SU-DHL-6 (cell line): ENCODE measurements at regions not wholly inside any gene's neighbourhood (a gene's known extent, or its start where the extent isn't known, plus 50 kb on each side); places are given as distances from the start of the nearest gene placed in this dataset.

Experiments used
- H2AFZ ChIP-seq: fragments of 200-600 bp; sonication (generic); 2 replicates; pipeline ENCODE4 v1.6.1; 2014; ENCODE audit warnings: low read depth, mild to moderate bottlenecking, moderate library complexity, mixed read lengths, antibody characterized with exemption, low read length; ENCODE audit not compliant: severe bottlenecking
- H3F3A ChIP-seq: fragments of 200-600 bp; shearing (Covaris generic); 2 replicates; pipeline ENCODE4 v1.6.0; 2016; ENCODE audit warnings: antibody characterized with exemption, mild to moderate bottlenecking; ENCODE audit not compliant: insufficient read depth
- H3K27ac ChIP-seq: fragments of 200-600 bp; sonication (generic); 2 replicates; pipeline ENCODE4 v1.5.1; 2016; ENCODE audit warnings: low read depth, mild to moderate bottlenecking, low read length, moderate library complexity, mixed read lengths
- H3K27me3 ChIP-seq: fragments of 200-600 bp; sonication (generic), shearing (Covaris generic); 2 replicates; pipeline ENCODE4 v1.6.0; 2014; ENCODE audit warnings: mild to moderate bottlenecking, low read length
- H3K36me3 ChIP-seq: fragments of 200-600 bp; sonication (generic); 2 replicates; pipeline ENCODE4 v1.6.1; 2014; ENCODE audit warnings: mild to moderate bottlenecking, low read length, mixed read lengths
- H3K4me2 ChIP-seq: fragments of 300-600, 200-600 bp; shearing (Covaris generic), sonication (generic); 2 replicates; pipeline ENCODE4 v1.6.0; 2014; ENCODE audit warnings: low read length, low read depth, mild to moderate bottlenecking; ENCODE audit not compliant: poor library complexity, severe bottlenecking
- H3K4me3 ChIP-seq: fragments of 200-600 bp; sonication (generic); 2 replicates; pipeline ENCODE4 v1.5.1; 2014; ENCODE audit warnings: antibody characterized with exemption, low read length, mild to moderate bottlenecking, mixed read lengths; ENCODE audit not compliant: insufficient read depth, poor library complexity, severe bottlenecking
- H3K79me2 ChIP-seq: fragments of 200-600 bp; sonication (generic); 2 replicates; pipeline ENCODE4 v1.6.1; 2014; ENCODE audit warnings: mild to moderate bottlenecking, low read length, moderate library complexity; ENCODE audit not compliant: insufficient read depth
- H3K9ac ChIP-seq: fragments of 200-600 bp; sonication (generic); 2 replicates; pipeline ENCODE4 v1.7.0; 2014; ENCODE audit warnings: mild to moderate bottlenecking, low read length
- H3K9me2 ChIP-seq: fragments of 200-600 bp; sonication (generic); replicated peaks from 2 replicates; pipeline ENCODE4 v1.6.1; 2014; ENCODE audit warnings: low read length; ENCODE audit not compliant: insufficient read depth
- H3K9me3 ChIP-seq: fragments of 200-600 bp; sonication (generic); 2 replicates; pipeline ENCODE4 v1.6.1; 2014; ENCODE audit warnings: low read length, mixed read lengths; ENCODE audit not compliant: insufficient read depth
- H4K20me1 ChIP-seq: fragments of 200-600 bp; sonication (generic); 2 replicates; pipeline ENCODE4 v1.6.1; 2014; ENCODE audit warnings: low read depth, mild to moderate bottlenecking, antibody characterized with exemption, low read length, moderate library complexity, mixed read lengths
- EZH2phosphoT487 ChIP-seq: fragments of 200-600 bp; sonication (generic), shearing (Covaris generic); conservative IDR thresholded peaks from 2 replicates; pipeline ENCODE4 v1.6.1; 2018; ENCODE audit warnings: mild to moderate bottlenecking, antibody characterized with exemption, low read length, moderate library complexity, mixed read lengths
- TF ChIP-seq, protein P1 (sequence below): fragments of 200-600 bp; sonication (generic); IDR thresholded peaks from one replicate; pipeline ENCODE4 v1.5.1; 2017; ENCODE audit warnings: antibody characterized with exemption, mild to moderate bottlenecking, low read length, moderate library complexity; ENCODE audit not compliant: insufficient read depth, poor library complexity, severe bottlenecking

DNA sequence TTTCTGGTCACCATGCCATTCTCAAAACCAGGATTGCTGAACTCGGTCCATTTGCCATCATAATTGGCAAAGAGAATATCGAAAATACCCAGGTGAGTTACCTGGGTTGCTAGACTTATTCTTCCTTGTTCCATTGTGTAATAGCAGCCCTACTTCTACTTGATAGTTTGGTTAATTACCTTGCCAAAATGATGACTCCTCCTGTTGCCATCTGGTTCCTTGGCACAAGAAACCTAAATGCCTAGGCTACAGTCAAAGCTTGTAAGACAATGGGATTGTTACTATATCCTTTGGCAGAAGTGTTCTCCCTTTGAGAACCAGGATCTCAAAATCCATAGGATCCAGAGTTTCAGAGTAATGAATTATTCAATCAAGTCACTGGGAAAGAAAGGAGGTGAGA lies 373.2 kb upstream of the ACTBL2 start:
- Histone ChIP-seq H4K20me1 (no peaks in the 10 kb centered on the region), H3K27ac (no peak overlapping the region), H3K9ac (no peak overlapping the region), H2AFZ (no peak overlapping the region), H3K9me3 (no peaks in the 10 kb centered on the region), H3K27me3 (no peaks in the 10 kb centered on the region), H3K79me2 (no peaks in the 10 kb centered on the region), H3K9me2 (no peaks in the 10 kb centered on the region), H3K4me2 (no peak overlapping the region), H3K36me3 (no peaks in the 10 kb centered on the region), H3F3A (no peaks in the 10 kb centered on the region), H3K4me3 (no peak overlapping the region)
- TF ChIP-seq EZH2phosphoT487: no peak
- TF ChIP-seq, protein P1, sequence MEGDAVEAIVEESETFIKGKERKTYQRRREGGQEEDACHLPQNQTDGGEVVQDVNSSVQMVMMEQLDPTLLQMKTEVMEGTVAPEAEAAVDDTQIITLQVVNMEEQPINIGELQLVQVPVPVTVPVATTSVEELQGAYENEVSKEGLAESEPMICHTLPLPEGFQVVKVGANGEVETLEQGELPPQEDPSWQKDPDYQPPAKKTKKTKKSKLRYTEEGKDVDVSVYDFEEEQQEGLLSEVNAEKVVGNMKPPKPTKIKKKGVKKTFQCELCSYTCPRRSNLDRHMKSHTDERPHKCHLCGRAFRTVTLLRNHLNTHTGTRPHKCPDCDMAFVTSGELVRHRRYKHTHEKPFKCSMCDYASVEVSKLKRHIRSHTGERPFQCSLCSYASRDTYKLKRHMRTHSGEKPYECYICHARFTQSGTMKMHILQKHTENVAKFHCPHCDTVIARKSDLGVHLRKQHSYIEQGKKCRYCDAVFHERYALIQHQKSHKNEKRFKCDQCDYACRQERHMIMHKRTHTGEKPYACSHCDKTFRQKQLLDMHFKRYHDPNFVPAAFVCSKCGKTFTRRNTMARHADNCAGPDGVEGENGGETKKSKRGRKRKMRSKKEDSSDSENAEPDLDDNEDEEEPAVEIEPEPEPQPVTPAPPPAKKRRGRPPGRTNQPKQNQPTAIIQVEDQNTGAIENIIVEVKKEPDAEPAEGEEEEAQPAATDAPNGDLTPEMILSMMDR: no peak

DNA sequence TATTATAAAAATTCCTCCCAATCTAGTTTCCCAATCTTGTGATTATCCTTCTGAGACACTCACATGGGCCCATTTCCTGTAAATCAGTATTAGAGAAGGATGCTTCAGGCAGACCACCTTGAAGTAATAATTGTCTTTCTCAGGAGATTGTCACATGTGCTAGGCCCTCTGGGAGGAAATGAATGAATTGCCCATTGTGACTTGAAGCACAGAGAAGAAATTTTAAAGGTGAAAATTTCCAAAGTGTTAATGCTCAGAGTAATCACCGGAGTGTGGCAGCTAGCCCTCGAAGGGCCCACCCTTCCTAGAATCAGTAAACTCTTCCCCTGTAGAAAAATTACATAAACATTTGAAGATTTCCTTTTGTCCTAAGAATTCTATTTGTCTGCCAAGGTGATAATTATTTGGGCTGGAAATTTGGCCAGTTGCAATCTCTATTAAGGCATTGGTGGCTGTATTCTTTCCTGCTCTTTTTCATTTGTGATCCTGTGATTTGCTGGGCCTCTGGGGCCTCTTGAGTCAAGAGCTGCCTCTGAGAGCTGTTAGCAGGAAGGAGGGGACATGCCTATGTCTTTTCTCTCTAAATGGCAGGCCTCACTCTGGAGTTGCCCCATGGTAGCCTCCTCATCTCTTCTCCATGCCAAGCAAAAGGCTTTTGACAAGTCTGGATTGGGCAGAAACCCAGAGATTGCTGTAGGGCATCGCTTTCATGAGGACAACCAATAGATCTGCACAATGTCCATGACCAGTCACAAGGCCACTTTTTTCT lies 371.5 kb upstream of the ACTBL2 start:
- Histone ChIP-seq H3K36me3 (no peaks in the 10 kb centered on the region), H3K27me3 (no peaks in the 10 kb centered on the region), H3K79me2 (no peaks in the 10 kb centered on the region), H3K9me2 (no peaks in the 10 kb centered on the region), H3F3A (no peaks in the 10 kb centered on the region), H3K9ac (no peak overlapping the region), H3K4me2 (no peak overlapping the region), H4K20me1 (no peaks in the 10 kb centered on the region), H3K4me3 (no peak overlapping the region), H3K27ac (no peak overlapping the region), H2AFZ (no peak overlapping the region), H3K9me3 (no peaks in the 10 kb centered on the region)
- no peak for TF ChIP-seq EZH2phosphoT487
- TF ChIP-seq, protein P1: no peak

DNA sequence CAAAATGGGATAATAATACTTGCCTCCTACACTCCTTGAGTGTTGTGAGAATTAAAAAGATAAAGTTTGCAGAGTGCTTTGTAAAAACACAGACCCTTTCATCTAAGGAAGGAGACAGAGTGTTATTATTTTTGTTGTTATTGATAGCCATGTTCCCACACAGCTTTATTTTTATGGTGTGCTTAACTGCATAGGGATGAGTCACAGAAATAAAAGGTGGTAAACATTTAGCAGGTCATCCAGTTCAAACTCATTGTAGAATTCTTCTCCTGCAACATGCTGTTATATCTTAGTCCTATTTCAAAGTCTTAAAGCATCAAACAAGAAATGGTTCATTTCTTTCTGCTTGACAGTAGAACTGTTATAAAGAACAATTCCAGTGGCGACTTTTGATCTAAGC lies 367.5 kb upstream of the ACTBL2 start:
- Histone ChIP-seq H3K4me3 (no peak overlapping the region), H3K9me3 (no peaks in the 10 kb centered on the region), H2AFZ (no peak overlapping the region), H3K36me3 (no peaks in the 10 kb centered on the region), H4K20me1 (no peaks in the 10 kb centered on the region), H3F3A (no peaks in the 10 kb centered on the region), H3K9ac (no peak overlapping the region), H3K79me2 (no peaks in the 10 kb centered on the region), H3K4me2 (no peak overlapping the region), H3K27ac (no peak overlapping the region), H3K9me2 (no peaks in the 10 kb centered on the region), H3K27me3 (no peaks in the 10 kb centered on the region)
- TF ChIP-seq, protein P1: no peak
- TF ChIP-seq EZH2phosphoT487: no peak
